ENCODE measurements at regions not wholly inside any gene's neighbourhood (a gene's known extent, or its start where the extent isn't known, plus 50 kb on each side); places are given as distances from the start of the nearest gene placed in this dataset.

- no TSS peak for BruUV-seq (replicated peaks)
Measured at GRCh38 chr16:25311039-25311438, 53.4 kb upstream of the ZKSCAN2 start.

More at GRCh38 chr16:25311039-25311438, 53.4 kb upstream of the ZKSCAN2 start:
- no peak for TF ChIP-seq CTCF (conservative IDR thresholded peaks at IDR 0.05; ENCODE audit: low read depth, low read length)
- no peak for TF ChIP-seq EZH2 (IDR thresholded peaks at IDR 0.05; ENCODE audit: borderline replicate concordance, low read depth, low read length, poor library complexity, severe bottlenecking)
- H3K4me3 ChIP-seq (ENCODE audit: low read depth, low read length, poor library complexity, severe bottlenecking): no peak overlapping the region
- H3K27me3 ChIP-seq (replicated peaks; ENCODE audit: insufficient read depth, low read depth, low read length, poor library complexity): no peaks in the 10 kb centered on the region
- CTCF ChIA-PET: no interaction called here
- peaks cover 19% of the 10 kb centered on the region for H3K9me3 ChIP-seq (ENCODE audit: low read depth, low read length, poor library complexity, severe bottlenecking)
- POLR2A ChIA-PET (ENCODE audit: low non-redundant PET): no interaction called here
- no peak for DNase-seq (ENCODE audit: low spot score)
- intact Hi-C loops (cut with micrococcal nuclease; ENCODE audit: unreplicated experiment): no loop called here
- H3K27ac ChIP-seq (ENCODE audit: low read depth, low read length, poor library complexity, severe bottlenecking): no peak overlapping the region
- H3K4me1 ChIP-seq (ENCODE audit: insufficient read depth, low read length, poor library complexity, severe bottlenecking): no peaks in the 10 kb centered on the region
- H3K36me3 ChIP-seq (ENCODE audit: insufficient read depth, low read length, poor library complexity, severe bottlenecking): no peaks in the 10 kb centered on the region
